ENCODE measurements at regions not wholly inside any gene's neighbourhood (a gene's known extent, or its start where the extent isn't known, plus 50 kb on each side); places are given as distances from the start of the nearest gene placed in this dataset.

DNA sequence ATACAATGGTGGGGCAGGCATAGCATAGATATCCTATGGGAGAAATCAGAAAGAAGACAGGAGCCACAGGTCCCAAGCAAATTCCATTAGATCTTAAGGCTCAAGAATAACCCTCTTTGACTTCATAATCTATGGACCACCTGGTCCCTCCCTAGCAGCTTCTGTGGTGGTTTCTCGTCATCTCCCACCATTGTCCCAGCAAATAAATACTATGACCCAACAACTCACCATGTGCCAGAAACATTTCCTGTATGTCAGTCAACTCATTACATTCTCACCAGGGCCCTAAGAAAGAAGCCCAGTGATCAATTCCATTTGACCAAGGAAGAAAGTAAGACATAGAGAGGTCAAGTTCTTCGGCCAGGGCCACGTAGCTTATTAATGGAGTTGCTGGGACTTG is 646.2 kb downstream of the VRK1 start:
- no peak for DNase-seq (ENCODE audit: low spot score)

DNA sequence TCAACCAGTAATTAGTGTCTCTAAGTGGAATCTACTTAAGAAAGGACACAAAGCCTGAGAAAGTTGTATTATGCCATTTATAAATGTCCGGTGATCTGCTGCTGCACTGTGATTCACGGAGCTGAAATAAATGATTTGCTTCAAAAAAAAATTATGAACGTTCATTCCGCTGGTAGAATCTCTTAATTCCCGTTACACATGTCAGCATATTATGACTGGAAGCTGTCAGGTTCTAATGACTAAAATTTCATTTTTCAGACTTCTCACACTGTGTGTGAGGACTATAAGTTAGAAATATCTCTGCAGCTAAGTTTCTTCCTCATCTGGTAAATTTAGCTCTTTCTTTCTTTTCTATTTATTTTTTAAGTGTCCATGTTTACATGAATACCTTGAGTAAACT is 647.1 kb downstream of the VRK1 start:
- no peak for DNase-seq (ENCODE audit: low spot score)

DNA sequence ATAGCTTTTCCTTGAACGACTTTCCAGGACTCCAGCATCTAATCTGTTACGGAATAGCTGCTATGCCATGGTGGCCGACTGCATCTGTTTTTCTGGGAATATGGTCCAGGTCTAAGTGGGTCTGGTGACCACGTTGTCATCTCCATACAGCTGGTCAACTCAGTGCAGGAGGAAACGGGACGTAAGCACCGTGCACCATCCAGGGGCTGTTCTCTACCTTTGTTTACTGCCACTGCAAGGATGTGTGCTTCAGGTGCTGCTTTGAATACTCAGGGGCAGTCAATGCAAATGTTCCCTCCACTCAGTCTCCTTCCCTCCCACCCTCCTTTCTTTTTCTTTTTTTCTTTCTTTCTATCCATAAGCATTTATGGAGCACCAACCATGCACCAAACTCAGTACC is 648.2 kb downstream of the VRK1 start:
- no peak for DNase-seq (ENCODE audit: low spot score)

DNA sequence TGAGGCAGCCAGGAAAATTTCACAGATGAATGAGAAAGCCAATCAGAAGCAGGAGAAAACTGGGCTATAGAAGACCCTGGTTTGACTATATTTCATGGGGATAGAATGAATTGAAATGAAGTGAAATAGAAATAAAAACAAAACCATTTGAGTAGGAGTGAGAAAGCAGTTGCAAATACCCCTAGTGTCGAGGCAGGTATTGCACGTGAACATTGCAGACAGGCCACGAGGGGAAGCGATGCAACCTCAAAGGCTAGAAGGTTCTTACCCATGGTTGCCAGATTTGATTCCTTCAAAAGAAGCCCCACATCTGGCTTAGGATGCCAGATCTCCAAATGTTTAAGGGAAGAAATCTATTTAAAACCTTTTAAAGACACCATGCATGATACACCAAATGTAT is 648.9 kb downstream of the VRK1 start:
- no peak for DNase-seq (ENCODE audit: low spot score)

DNA sequence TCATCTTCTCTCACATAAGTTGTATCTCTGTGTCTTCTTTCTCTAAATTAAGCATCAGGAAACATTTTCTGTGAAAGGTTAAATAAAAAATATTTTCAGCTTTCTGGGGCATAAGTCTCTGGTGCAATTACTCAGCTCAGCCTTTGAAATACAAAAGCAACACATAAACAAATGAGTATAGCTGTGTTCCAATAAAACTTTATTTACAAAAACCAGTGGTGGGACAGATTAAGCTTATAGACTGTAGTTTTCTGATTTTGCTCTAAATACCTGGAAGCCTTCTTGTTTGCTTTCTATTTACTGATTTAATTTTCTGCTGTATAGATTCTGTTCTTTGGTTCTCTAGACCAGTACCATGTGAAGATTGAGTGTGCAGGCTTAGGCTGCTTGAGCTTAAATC is 655.1 kb downstream of the VRK1 start:
- no peak for DNase-seq (ENCODE audit: low spot score)

DNA sequence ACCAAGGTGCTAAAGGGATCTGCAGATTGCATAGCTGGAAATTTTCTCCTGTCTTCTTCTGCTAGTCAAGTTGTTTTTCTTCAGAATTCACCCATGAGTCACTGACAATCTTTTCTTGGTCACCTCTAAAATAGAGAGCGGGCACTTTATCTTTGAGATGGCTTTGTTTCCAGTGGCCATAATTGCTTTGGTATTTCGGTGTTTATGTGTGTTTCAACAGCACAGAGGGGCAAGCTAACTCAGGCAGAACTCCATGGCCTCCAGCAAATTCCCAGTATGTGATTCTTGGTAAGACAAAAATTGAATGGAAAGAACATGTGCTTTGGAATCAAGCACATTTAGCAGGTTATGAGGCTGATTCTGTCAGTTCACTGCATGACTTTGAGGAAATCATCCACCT is 656.8 kb downstream of the VRK1 start:
- no peak for DNase-seq (ENCODE audit: low spot score)

DNA sequence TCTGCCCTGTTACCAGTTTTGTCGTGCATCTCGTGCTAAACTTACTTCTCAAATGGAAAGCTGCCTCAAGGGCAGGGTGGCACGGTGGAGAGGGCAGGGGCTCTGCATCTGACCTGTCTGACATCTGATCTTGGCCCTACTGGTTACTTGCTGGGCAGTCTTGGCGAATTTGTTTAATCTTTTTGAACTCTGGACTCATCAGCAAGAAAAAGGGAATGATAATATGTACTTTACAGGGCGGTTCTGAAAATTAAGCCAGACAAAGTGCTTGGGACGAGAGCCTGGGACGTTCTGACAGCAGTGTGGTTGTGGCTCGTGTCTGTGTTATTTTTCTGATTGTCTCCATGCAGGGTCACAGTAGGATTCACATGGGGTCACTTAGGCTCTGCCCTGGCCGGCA is 659.3 kb downstream of the VRK1 start:
- no peak for DNase-seq (ENCODE audit: low spot score)

DNA sequence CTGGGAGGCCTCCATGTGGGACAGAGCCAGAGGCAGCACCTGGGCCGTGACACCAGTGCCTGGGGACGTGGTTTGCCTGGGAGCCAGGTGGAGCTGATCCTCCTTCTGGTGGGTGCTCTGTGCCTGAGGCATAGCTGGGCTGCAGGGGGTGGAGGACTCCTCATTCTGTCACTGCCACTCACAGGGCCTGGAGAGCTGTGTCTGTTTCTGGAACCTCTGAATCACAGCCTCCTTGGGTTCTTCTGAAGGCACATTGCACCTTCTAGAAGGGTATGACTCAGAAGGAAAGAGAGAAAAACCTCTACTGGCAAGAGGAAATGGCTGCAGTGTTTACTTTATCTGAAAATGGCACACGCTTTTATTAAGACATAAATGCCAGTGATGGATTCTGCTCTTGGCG is 659.8 kb downstream of the VRK1 start:
- no peak for DNase-seq (ENCODE audit: low spot score)

DNA sequence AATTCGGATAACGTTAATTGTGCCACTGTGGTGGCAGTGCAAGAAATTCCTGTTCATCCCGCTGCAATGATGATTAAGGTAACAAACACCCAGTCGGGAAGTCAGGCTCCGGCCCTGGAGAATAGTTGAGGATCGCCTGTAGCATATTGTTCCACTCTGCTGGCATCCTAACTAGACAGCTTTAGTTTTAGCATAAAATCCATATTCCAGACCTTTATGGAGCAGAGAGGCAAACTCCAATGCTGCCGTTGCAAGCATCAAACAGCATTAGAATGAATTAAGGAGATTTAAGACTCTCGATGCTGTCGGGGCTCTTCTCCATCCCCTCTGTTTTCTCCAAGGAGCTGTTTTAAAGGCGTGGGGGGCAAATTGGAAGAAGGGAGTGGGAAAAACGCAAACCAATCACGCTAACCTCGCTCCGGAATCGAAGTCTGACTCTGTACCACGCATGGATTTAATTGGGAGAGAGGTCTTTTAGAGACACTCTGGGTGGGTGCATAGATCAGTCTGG is 660.4 kb downstream of the VRK1 start:
- no peak for DNase-seq (ENCODE audit: low spot score)

DNA sequence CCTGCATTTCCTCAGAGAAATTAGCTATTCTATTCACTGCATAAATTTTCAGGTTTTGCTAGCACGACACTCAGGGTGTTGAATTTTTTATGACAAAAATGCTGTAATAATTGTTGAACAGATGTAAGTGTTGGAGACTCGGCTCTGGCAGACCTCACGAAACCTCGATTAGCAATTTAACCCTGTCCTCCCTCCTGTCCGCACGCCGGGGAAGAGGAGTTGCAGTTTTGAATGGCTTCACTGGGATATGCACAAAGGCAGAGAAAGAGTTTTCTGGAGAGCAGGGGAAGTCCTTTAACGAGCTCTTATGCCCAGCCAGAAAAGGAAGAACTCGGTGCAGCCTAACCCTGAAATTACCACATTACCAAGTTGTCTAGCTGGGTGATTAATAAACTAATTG is 661.1 kb downstream of the VRK1 start:
- no peak for DNase-seq (ENCODE audit: low spot score)

DNA sequence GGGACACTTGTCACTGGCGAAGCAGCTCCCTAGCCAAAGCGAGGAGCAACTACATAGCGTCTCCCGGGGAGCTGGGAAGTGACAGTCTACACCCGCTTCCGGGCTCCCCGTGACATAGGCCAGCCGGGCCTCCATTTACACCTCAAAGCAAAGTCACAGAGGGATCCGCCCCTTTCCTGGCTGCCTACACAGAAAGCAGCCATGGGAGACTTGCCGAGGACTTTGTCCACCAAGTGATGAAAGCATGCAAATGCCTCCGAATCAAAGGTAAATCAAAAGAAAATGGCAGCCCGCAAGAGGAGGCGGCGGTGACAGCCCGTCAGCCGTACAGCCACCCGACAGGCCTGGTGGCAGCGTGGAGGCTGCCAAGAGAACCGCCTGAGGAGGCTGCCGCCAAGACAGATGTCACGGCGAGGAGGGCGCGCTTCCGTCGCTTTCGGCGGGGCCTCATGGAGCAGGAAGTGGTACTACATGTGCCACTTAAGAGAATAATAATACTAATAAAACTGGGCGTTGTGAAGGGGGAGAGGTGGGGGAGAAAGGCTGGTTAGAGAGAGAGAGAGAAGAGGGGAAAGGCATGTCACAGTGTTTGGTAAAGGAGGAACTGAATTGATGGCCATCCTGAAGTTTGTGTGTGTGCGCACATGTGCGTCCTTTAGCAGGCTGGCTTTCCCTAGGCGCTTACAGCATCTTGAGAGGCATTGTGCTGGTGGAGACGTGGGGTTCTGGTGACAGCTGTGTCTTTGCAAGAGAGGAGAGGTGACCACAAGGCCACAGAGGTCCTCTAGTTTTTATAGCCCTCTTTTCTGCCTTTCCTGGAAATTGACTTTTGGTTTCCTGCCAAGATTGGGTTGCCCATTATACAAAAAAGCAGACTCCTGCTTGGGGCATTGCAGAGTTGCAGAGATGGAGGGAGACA is 661.7 kb downstream of the VRK1 start:
- DNase-seq (ENCODE audit: low spot score), result no peak

DNA sequence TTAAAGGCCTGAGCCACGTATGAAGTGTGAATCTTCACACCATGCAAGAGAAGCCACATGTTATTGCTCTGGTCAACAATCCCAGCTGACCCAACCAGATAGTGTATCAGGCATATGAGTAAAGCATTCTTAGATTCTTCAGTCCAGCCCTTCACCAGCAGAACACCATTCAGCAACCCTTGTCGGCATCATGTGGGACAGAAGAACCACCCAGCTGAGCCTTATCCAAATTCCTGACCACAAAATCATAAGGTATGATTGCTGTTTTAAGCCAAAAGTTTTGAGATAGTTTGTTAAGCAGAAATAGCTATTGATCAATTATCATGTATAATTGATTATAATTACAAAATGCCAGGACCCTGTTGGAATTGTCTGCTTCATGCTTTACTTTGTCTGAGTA is 664.9 kb downstream of the VRK1 start:
- no peak for DNase-seq (ENCODE audit: low spot score)

DNA sequence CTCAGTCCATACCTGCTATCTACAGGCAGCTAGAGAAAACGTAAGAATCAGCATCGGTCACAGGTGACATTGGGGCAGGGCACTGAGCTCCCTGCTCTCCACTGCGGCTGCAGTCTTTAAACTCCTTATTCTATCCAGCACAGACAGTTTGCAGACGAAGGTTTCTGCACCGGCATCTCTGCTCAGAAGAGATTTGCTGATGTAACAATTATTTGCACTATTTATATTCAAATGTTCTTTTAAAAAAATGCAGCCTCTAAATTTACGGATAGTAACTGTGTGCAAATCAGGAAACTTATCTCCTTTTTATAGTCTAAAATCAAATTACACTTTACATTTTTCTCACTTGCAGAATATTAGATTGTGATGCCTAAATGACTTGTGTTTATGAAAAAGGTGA is 671.0 kb downstream of the VRK1 start:
- DNase-seq (ENCODE audit: low spot score), result no peak

DNA sequence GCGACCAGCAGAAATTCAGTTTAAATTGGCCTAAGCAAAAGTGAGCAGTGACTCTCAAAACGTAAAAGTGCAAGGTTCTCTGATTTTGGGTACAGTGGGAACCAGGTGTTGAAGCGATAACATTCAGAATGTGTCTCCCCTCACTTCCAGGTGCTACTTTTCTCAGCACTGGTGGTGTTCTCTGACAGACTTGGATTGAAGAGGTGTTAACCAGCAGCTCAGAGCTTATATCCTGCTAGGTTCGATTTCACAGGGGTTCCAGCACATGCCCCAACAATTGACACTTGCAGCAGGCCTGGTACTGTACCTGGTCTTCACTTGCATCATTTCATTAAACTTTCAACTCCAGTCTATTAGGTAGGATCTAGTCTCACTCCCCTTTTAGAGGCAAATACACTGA is 680.2 kb downstream of the VRK1 start:
- no peak for DNase-seq (ENCODE audit: low spot score)

DNA sequence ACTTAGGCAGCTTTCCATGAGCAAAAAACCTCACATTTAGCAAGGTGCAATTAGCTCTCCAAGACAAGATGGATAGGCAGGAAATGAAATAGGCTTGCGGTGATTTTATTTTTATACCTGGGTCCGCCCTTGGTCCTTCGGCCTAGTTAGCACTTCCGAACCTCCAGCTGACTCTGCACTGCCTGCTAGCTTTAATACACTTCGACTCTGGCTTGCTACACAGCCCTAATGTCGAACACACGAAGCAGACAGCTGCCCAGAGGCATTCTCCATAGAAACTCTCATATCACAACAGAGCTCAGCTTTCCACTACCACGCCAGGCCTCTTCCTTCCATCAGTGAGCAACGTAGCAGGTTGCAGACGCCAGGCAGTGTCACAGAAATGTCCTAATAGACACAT is 688.0 kb downstream of the VRK1 start:
- no peak for DNase-seq (ENCODE audit: low spot score)

DNA sequence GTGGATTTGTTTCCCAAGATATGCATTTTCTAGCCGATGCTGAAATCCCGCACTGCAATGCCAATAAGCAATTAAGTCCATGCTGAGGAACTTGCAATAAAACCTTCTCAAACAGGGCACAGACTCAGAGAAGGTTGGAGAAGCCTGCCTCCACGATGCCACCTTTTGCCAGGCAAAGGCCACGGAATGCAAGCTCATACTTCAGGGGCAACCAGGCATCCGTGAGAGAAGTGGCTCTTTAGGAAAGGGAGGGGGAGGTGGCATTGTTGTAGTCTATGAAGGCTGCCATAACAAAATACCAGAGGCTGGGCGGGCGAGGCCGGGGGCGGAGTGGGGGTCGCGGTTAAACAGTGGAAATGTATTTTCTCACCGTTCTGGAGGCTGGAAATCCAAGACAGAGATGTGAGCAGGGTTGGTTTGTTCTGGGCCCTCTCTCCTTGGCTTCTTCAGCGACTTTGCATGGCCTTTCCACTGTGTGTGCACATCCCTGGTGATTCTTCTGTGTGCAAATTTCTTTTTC is 689.5 kb downstream of the VRK1 start:
- no peak for DNase-seq (ENCODE audit: low spot score)

DNA sequence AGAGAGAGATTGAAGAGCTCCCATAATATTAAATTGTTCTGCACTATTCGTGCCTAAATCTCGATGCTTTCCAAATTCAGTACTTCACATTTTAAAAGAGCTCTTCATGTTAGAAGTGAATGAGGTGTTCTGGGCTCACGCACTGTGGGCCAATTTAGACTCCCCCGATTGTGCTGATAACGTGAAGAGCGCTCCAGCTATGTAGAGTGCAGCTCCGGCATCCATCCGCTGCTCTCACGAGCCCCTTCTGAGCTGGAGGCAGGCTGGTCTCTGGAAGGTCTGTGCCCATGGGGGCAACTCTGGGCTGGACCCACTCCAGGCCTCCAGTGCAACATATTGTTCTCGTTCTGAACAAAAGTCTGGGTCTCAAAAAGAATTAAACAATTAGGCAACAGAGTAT is 692.6 kb downstream of the VRK1 start:
- DNase-seq (ENCODE audit: low spot score), result no peak

DNA sequence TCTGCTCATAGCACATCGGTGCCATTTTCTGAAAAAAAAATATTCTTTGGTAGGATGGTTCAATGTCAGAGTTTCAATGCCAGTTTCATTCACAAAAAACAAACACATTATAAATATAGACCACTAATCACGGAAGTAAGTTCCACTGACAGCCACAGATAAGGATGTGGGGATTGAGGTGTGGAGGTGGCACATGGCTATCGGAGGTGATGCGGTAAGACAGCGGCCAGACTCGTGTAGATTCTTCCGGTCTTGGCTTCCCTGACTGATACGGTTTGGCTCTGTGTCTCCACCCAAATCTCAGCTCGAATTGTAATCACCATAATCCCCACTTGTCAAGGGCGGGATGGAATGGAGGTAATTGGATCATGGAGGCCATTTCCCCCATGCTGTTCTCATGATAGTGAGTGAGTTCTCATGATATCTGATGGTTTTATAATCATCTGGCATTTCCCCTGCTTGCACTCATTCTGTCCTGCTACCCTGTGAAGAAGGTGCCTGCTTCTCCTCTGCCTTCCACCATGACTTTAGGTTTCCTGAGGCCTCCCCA is 693.4 kb downstream of the VRK1 start:
- DNase-seq (ENCODE audit: low spot score), result no peak

DNA sequence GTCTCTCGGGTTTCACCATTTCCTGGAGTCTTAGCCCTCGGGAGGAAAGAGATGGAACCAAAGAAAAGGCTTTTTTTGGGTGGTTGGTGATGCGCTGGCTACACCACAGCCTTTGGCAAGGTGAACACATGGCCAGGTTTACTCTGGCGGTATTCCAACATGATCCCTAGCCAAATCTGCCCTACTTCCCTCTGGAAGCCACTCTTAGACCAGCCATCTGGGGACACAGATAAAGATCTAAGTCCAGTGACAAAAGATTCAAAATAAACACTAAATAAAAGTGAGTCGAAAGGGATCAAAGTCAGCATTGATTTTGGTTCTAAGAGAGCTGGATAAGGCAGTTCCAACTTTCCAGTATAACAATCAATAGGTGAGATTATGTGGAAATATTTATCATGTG is 694.5 kb downstream of the VRK1 start:
- DNase-seq (ENCODE audit: low spot score), result no peak

DNA sequence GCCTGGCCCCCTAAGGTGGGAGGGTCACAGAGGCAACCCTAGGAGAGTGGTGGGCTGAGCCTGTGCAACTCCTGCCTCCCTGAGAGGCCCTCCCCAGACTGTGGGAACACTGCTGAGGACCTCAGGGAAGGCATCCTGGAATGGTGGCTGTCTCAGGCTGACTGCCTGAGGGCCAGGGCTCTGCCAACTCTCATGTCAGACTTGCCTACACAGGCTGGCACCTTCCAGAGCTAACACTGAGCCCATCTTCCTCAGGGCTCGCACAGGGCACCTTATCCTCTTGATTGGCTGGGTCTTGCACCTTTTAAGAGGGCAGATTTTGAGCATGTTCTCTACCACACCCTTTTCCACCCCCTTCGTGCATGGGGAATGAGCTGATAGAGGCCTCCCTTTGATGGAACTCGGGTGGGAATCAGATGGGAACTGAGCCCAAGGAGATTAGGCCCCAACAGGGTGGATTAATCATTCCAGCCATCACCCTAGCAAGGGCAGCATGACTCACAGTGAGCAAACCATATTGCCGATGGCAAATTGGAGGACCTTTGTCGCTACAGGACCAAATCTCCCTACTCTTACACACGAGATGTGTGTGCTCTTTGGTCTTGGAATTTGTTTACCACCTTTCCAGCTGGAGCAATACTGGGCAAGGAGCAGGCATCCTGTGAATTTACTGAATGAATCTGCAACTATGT is 702.8 kb downstream of the VRK1 start:
- no peak for DNase-seq (ENCODE audit: low spot score)

DNA sequence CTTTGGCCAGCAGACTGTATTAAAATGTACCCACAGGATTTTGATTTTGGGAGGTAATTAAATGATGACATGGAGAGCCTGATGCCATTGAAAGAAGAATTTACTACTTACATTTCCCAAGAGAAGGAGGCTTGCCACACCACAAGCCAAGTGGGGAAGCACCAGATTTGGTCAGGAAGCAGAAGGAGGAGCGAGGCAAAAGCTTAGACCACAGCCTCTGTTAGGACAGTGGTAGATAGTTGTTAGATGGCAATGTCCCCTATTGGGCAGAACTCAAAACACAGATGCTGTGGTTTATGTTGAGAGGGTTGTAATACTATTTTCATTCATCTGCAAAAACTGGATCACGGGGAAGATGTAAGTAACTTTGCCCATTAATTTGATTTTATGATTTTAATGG is 709.4 kb downstream of the VRK1 start:
- no peak for DNase-seq (ENCODE audit: low spot score)

DNA sequence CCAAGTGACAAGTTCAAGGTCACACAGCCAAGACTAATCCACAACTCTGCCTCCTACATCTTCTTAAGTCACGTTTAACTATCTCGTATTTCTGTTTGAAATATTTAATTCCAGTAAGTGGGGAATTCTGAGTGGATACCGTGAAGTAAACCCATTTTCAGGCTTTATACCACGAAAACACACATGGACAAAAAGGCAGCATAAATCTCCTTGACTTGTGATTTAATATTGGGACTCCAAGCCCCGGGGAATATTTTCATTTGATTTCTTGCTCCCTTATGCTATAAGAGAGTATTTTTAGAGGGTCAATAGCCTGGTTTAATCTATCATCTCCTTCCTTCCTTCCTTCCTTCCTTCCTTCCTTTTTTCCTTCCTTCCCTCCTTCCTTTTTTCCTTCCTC is 716.7 kb downstream of the VRK1 start:
- DNase-seq (ENCODE audit: low spot score), result no peak
